GM19455 (cell line): ENCODE measurements at regions not wholly inside any gene's neighbourhood (a gene's known extent, or its start where the extent isn't known, plus 50 kb on each side); places are given as distances from the start of the nearest gene placed in this dataset.
"Not testable (repeated sequence)": the region's sequence is repeated elsewhere in the genome, so short reads cannot be mapped to it uniquely, and the experiment has no call there.

Experiments
- ATAC-seq: cut with Tn5 transposase; IDR thresholded peaks from one replicate; pipeline ENCODE4 v1.9.1; 2021; ENCODE audit not compliant: unreplicated experiment

- ATAC-seq, result no peak
Measured at GRCh38 chr7:106583706-106584690, 77.0 kb downstream of the CCDC71L start.

GRCh38 chr7:106583100-106583499, 77.9 kb downstream of the CCDC71L start:
- ATAC-seq, result no peak

GRCh38 chr7:106582365-106582764, 78.6 kb downstream of the CCDC71L start:
- ATAC-seq, result no peak

- not testable (repeated sequence) for ATAC-seq
Measured at GRCh38 chr7:106579086-106579485, 81.9 kb downstream of the CCDC71L start.

GRCh38 chr7:106575138-106575823, 85.7 kb downstream of the CCDC71L start:
- no peak for ATAC-seq

- ATAC-seq, result no peak
Measured at GRCh38 chr7:106573738-106574137, 87.2 kb downstream of the CCDC71L start.

GRCh38 chr7:106573125-106573663, 87.8 kb downstream of the CCDC71L start:
- ATAC-seq, result no peak

GRCh38 chr7:106572394-106573124, 88.4 kb downstream of the CCDC71L start:
- ATAC-seq, result no peak

GRCh38 chr7:106571563-106571962, 89.4 kb downstream of the CCDC71L start:
- ATAC-seq, result no peak

GRCh38 chr7:106570948-106571418, 90.0 kb downstream of the CCDC71L start:
- ATAC-seq, result no peak

GRCh38 chr7:106570146-106570545, 90.8 kb downstream of the CCDC71L start:
- ATAC-seq, result no peak

- ATAC-seq, result no peak
Measured at GRCh38 chr7:106569500-106569929, 91.4 kb downstream of the CCDC71L start.

- no peak for ATAC-seq
Measured at GRCh38 chr7:106568680-106569499, 92.1 kb downstream of the CCDC71L start.

- ATAC-seq, result no peak
Measured at GRCh38 chr7:106568002-106568679, 92.8 kb downstream of the CCDC71L start.

- ATAC-seq, result not testable (repeated sequence)
Measured at GRCh38 chr7:106567204-106568001, 93.6 kb downstream of the CCDC71L start.

- no peak for ATAC-seq
Measured at GRCh38 chr7:106566672-106567071, 94.3 kb downstream of the CCDC71L start.

- ATAC-seq, result no peak
Measured at GRCh38 chr7:106566196-106566595, 94.8 kb downstream of the CCDC71L start.

GRCh38 chr7:106565428-106565827, 95.5 kb downstream of the CCDC71L start:
- no peak for ATAC-seq
